ENCODE measurements at regions not wholly inside any gene's neighbourhood (a gene's known extent, or its start where the extent isn't known, plus 50 kb on each side); places are given as distances from the start of the nearest gene placed in this dataset.

- intact Hi-C loops (cut with DNase I; ENCODE audit: low total_unique reads), result no loop called here
Observed at GRCh38 chr6:90835596-90836212, 248.8 kb upstream of the MAP3K7 start.

GRCh38 chr6:90829311-90829710, 242.4 kb upstream of the MAP3K7 start:
- no peak for TF ChIP-seq CTCF (IDR thresholded peaks at IDR 0.05)
- no peak for TF ChIP-seq POLR2A (IDR thresholded peaks at IDR 0.05)
- 53 to 61% methylated on average over 2 of the region's 2 CpGs for WGBS, 2 donors
- H3K4me3 ChIP-seq (ENCODE audit: low read depth, poor library complexity, severe bottlenecking), result no peak overlapping the region
- no peak for DNase-seq (ENCODE audit: low spot score in 2 of 2)
- intact Hi-C loops (cut with DNase I; ENCODE audit: low total_unique reads), result no loop called here

More at GRCh38 chr6:90835596-90836212, 248.8 kb upstream of the MAP3K7 start:
- DNase-seq (ENCODE audit: low spot score in 2 of 2), result no peak
- no peak for TF ChIP-seq CTCF (IDR thresholded peaks at IDR 0.05)
- TF ChIP-seq POLR2A (IDR thresholded peaks at IDR 0.05), result no peak
- 68 to 75% methylated on average over 6 of the region's 6 CpGs for WGBS, 2 donors
- H3K4me3 ChIP-seq (ENCODE audit: low read depth, poor library complexity, severe bottlenecking), result no peak overlapping the region

GRCh38 chr6:90820436-90820835, 233.6 kb upstream of the MAP3K7 start:
- no peak for DNase-seq (ENCODE audit: low spot score in 2 of 2)
- H3K4me3 ChIP-seq (ENCODE audit: low read depth, poor library complexity, severe bottlenecking), result no peak overlapping the region
- intact Hi-C loops (cut with DNase I; ENCODE audit: low total_unique reads), result no loop called here

GRCh38 chr6:90819483-90819882, 232.6 kb upstream of the MAP3K7 start:
- WGBS, 2 donors, result 70 to 74% methylated on average over 4 of the region's 4 CpGs
- intact Hi-C loops (cut with DNase I; ENCODE audit: low total_unique reads), result no loop called here
- no peak for DNase-seq (ENCODE audit: low spot score in 2 of 2)
- TF ChIP-seq CTCF (IDR thresholded peaks at IDR 0.05), result no peak
- TF ChIP-seq POLR2A (IDR thresholded peaks at IDR 0.05), result no peak
- H3K4me3 ChIP-seq (ENCODE audit: low read depth, poor library complexity, severe bottlenecking), result no peak overlapping the region

More at GRCh38 chr6:90820436-90820835, 233.6 kb upstream of the MAP3K7 start:
- no peak for TF ChIP-seq CTCF (IDR thresholded peaks at IDR 0.05)
- TF ChIP-seq POLR2A (IDR thresholded peaks at IDR 0.05), result no peak

- H3K4me3 ChIP-seq (ENCODE audit: low read depth, poor library complexity, severe bottlenecking), result no peak overlapping the region
- intact Hi-C loops (cut with DNase I; ENCODE audit: low total_unique reads), result no loop called here
- TF ChIP-seq POLR2A (IDR thresholded peaks at IDR 0.05), result no peak
- TF ChIP-seq CTCF (IDR thresholded peaks at IDR 0.05), result no peak
- no peak for DNase-seq (ENCODE audit: low spot score in 2 of 2)
Observed at GRCh38 chr6:90818163-90818562, 231.3 kb upstream of the MAP3K7 start.

- no peak overlapping the region for H3K4me3 ChIP-seq (ENCODE audit: low read depth, poor library complexity, severe bottlenecking)
- WGBS, 2 donors, result 90 to 91% methylated on average over 2 of the region's 2 CpGs
- no peak for DNase-seq (ENCODE audit: low spot score in 2 of 2)
- no peak for TF ChIP-seq CTCF (IDR thresholded peaks at IDR 0.05)
- no peak for TF ChIP-seq POLR2A (IDR thresholded peaks at IDR 0.05)
- intact Hi-C loops (cut with DNase I; ENCODE audit: low total_unique reads), result no loop called here
Observed at GRCh38 chr6:90816764-90817163, 229.9 kb upstream of the MAP3K7 start.
